RWPE1 (cell line): ENCODE measurements at regions not wholly inside any gene's neighbourhood (a gene's known extent, or its start where the extent isn't known, plus 50 kb on each side); places are given as distances from the start of the nearest gene placed in this dataset.

Source experiments
- CTCF ChIA-PET: fragments of 350-600 bp; sonication (Branson Sonifier 250); formaldehyde crosslinking; extraction: SDS; loops from one replicate; lab custom pipeline; 2021; lab: Yijun Ruan, JAX
- POLR2A ChIA-PET: fragments of 400-600 bp; formaldehyde crosslinking; extraction: SDS; loops from one replicate; lab custom pipeline; 2020; ENCODE audit warnings: antibody characterized with exemption; ENCODE audit not compliant: low non-redundant PET; lab: Yijun Ruan, JAX
- DNase-seq: peaks from one replicate; pipeline ENCODE4 v3.0.0; 2012; ENCODE audit warnings: low spot score
- H3K27ac ChIP-seq: fragments of 450-650 bp; 2 replicates; pipeline ENCODE4 v1.5.1; 2017
- TF ChIP-seq, protein P1 (sequence below): fragments of 450-650 bp; conservative IDR thresholded peaks from 2 replicates; pipeline ENCODE4 v1.5.1; 2017; ENCODE audit warnings: low read depth, mild to moderate bottlenecking

DNA sequence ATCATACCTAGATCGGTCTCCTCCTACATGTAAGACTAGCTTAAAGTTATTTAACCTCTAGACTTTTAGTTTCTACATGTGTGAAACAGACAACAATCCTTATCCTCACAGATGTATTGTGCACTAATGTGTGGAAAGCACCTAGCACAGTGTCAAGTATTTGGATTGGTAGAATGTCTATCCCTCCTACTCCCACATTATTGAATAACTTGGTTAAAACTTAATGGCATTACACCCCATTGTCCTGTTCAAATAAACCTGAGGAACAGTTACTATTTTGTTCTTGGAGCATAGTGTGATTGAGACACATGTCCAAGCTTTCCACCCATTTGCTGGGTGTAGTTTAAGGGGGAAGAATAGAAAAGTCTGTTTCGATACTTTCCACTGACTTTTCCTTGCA lies 208.8 kb upstream of the JUN start:
- no peak overlapping the region for H3K27ac ChIP-seq
- CTCF ChIA-PET, result interaction anchor here (0.6 kb wide), 1 partner anchor 207 kb away, joined by 9 read pairs; no protein-coding TSS in a partner anchor
- no peak for DNase-seq
- POLR2A ChIA-PET, result no interaction called here
- TF ChIP-seq, protein P1, sequence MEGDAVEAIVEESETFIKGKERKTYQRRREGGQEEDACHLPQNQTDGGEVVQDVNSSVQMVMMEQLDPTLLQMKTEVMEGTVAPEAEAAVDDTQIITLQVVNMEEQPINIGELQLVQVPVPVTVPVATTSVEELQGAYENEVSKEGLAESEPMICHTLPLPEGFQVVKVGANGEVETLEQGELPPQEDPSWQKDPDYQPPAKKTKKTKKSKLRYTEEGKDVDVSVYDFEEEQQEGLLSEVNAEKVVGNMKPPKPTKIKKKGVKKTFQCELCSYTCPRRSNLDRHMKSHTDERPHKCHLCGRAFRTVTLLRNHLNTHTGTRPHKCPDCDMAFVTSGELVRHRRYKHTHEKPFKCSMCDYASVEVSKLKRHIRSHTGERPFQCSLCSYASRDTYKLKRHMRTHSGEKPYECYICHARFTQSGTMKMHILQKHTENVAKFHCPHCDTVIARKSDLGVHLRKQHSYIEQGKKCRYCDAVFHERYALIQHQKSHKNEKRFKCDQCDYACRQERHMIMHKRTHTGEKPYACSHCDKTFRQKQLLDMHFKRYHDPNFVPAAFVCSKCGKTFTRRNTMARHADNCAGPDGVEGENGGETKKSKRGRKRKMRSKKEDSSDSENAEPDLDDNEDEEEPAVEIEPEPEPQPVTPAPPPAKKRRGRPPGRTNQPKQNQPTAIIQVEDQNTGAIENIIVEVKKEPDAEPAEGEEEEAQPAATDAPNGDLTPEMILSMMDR, result no peak

DNA sequence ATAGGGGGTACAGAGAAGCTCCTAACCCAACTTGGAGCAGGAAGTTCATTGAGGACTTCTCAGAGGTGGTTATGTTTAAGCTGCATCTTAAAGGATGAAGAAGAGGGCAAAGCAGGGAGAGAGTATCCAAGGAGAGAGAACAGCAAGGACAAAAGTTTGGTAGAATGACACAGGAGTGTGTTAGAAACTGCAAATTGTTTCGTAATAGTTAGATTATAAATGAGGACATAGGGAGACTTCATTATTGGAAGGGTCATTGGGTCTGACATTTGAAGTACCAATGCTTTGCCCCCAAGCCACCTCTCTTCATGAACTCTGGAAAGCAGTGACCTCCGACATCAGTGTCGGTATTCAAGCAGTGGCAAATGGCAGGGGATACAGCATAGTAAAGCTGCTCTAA lies 209.6 kb upstream of the JUN start:
- no peak for DNase-seq
- ChIA-PET POLR2A (no interaction called here), CTCF (interaction anchor here (0.7 kb wide), 1 partner anchor 230 kb away, joined by 4 read pairs; no protein-coding TSS in a partner anchor)
- no peak overlapping the region for H3K27ac ChIP-seq
- TF ChIP-seq, protein P1, result no peak

DNA sequence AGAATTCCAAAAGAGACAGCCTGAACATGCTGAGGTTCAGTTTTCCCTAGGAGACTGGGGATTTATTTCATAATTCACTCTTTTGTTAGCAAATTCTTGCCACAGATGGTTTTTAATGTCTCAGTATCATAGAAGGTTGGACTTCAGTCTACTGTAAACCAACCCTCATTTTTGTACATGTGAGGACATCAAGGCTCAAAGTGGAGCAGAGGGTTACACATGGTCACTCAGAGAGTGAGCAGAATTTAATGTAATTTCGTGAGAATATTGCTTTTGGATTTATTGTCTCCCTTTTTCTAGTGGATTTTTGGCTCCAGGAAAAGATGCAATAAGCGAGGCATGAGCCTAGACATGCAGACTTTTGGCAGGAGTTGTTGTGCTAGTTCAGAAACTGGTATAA lies 210.8 kb upstream of the JUN start:
- H3K27ac ChIP-seq, result peak overlapping the region; percentile 76
- CTCF ChIA-PET, result interaction anchor here (0.6 kb wide), 1 partner anchor 9 kb away, joined by 3 read pairs; no protein-coding TSS in a partner anchor
- TF ChIP-seq, protein P1, result no peak
- no peak for DNase-seq
- POLR2A ChIA-PET, result no interaction called here

DNA sequence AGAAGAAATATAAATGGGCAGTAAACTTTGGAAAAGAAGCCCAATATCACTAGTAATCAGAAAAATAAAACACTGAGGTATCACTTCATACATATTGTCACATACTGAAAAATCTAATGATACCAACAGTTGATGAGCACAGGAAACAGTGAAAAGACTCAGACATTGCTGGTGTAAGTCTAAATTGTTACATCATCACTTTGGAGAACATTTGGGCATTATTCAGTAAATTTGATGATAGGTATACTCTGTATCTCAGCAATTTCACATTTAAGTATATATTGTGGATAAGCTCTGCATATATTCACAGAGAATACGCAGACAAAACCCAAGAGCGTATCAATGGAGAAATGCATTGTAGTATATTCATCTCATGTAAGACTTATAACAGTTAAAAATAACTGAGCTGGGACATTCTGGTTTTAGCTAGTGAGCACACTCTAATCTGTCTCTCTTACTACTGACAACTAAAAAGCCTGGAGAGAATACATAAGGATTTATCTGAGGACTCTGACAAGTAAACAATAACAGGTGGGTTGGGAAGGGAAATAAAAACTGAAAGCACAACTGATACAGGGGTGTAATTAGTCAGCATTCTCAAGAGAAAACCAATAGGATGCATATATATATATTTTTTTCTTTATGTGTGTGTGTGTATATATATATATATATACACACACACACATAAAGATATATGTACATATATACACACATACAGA lies 212.7 kb upstream of the JUN start:
- DNase-seq, result no peak
- ChIA-PET CTCF (no interaction called here), POLR2A (no interaction called here)
- no peak overlapping the region for H3K27ac ChIP-seq
- TF ChIP-seq, protein P1, result no peak

DNA sequence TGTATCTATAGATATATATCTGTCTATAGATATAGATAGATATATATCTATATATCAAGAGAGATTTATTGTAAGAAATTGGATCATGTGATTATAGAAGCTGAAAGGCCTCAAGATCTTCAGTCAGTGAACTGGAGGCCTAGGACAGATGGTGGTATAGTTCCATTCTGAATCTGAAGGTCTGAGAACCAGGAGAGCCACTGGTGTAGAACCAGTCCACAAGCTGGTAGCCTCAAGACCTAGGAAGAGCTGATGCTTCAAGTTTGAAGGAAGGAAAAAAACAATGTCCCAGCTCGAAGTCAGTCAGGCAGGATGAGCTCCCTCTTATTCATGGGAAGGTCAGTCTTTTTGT lies 213.2 kb upstream of the JUN start:
- no peak overlapping the region for H3K27ac ChIP-seq
- ChIA-PET POLR2A (no interaction called here), CTCF (interaction anchor here (0.6 kb wide), 1 partner anchor 490 kb away, joined by 5 read pairs; no protein-coding TSS in a partner anchor)
- TF ChIP-seq, protein P1, result no peak
- DNase-seq, result no peak

DNA sequence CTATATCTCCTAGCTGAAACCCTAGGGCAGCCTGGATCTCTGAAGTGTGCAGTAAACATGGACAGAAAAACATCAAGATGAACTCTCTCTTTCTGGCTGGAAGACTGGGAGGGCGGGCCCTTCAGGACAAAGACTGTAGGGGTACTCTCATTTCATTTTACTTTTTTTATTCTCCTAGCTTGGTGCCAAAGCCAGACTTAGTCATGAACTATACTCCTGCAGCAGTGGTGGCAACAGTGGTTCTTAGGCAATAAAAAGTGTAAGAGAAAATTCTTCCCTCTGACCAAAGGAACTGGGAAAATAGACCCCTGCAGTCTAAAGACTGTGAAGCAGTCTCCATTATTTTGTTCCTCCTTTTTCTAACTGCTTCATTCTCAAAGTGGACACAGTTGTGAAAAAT lies 213.8 kb upstream of the JUN start:
- DNase-seq, result no peak
- ChIA-PET CTCF (interaction anchor here (0.6 kb wide), 1 partner anchor 490 kb away, joined by 5 read pairs; no protein-coding TSS in a partner anchor), POLR2A (no interaction called here)
- H3K27ac ChIP-seq, result no peak overlapping the region
- TF ChIP-seq, protein P1, result no peak
